HG03280 (cell line): ENCODE measurements at regions not wholly inside any gene's neighbourhood (a gene's known extent, or its start where the extent isn't known, plus 50 kb on each side); places are given as distances from the start of the nearest gene placed in this dataset.

Source experiments
- ATAC-seq: cut with Tn5 transposase; IDR thresholded peaks from one replicate; pipeline ENCODE4 v1.9.1; 2021; ENCODE audit warnings: mild to moderate bottlenecking, moderate library complexity; ENCODE audit not compliant: unreplicated experiment

- ATAC-seq = no peak
Measured at GRCh38 chr12:108066583-108067577, 62.2 kb upstream of the WSCD2 start.

GRCh38 chr12:108069651-108070165 lies 59.4 kb upstream of the WSCD2 start:
- no peak for ATAC-seq

- ATAC-seq = no peak
Measured at GRCh38 chr12:108075561-108075960, 53.5 kb upstream of the WSCD2 start.

GRCh38 chr12:108076556-108076955 lies 52.5 kb upstream of the WSCD2 start:
- ATAC-seq = no peak

GRCh38 chr12:108078428-108078827 lies 50.7 kb upstream of the WSCD2 start:
- no peak for ATAC-seq
